ENCODE measurements at regions not wholly inside any gene's neighbourhood (a gene's known extent, or its start where the extent isn't known, plus 50 kb on each side); places are given as distances from the start of the nearest gene placed in this dataset.

DNA sequence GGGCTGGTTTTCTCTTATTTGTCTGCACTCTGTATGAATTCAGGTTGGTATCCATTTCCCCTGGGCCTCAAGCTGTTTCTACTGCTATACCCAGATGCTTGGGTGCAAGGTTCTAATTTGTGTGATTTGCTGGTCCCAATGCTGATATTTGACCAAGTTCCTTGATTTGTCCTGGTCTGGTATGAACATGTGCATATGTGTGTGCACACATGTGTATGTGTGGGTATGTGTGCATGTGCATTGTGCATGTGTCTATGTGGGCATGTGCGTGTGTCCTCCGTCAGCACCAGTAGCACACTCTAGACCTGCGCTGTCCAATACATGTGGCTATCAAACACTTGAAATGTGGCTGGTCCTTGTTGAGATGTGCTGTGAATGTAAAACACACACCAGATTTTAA lies 102.4 kb upstream of the TSPAN2 start:
- TF ChIP-seq, protein P1, sequence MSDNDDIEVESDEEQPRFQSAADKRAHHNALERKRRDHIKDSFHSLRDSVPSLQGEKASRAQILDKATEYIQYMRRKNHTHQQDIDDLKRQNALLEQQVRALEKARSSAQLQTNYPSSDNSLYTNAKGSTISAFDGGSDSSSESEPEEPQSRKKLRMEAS (IDR thresholded peaks at IDR 0.05), result no peak
- TF ChIP-seq EZH2 (IDR thresholded peaks at IDR 0.05; ENCODE audit: low read depth, low read length, severe bottlenecking) (no peak), KDM1A (IDR thresholded peaks at IDR 0.05; ENCODE audit: borderline replicate concordance, low read length) (no peak), BACH1 (IDR thresholded peaks at IDR 0.05; ENCODE audit: low read length) (no peak), MAFK (IDR thresholded peaks at IDR 0.05; ENCODE audit: low read depth, low read length) (no peak), TAF1 (IDR thresholded peaks at IDR 0.05; ENCODE audit: low read depth, low read length) (no peak), EP300 (IDR thresholded peaks at IDR 0.05; ENCODE audit: borderline replicate concordance in 1 of 2, low read depth in 2 of 2, low read length in 2 of 2) (no peak), NRF1 (IDR thresholded peaks at IDR 0.05; ENCODE audit: low read depth, low read length) (no peak), ZNF274 (IDR thresholded peaks at IDR 0.05; ENCODE audit: borderline replicate concordance, extremely low read depth, low read length) (no peak), TBP (IDR thresholded peaks at IDR 0.05; ENCODE audit: low read depth, low read length) (no peak), POLR2A (IDR thresholded peaks at IDR 0.05; ENCODE audit: control extremely low read depth in 1 of 2, low read depth in 2 of 2, low read length in 2 of 2) (no peak), POLR2AphosphoS5 (IDR thresholded peaks at IDR 0.05; ENCODE audit: low read depth, low read length) (no peak)
- TF ChIP-seq, protein P2, sequence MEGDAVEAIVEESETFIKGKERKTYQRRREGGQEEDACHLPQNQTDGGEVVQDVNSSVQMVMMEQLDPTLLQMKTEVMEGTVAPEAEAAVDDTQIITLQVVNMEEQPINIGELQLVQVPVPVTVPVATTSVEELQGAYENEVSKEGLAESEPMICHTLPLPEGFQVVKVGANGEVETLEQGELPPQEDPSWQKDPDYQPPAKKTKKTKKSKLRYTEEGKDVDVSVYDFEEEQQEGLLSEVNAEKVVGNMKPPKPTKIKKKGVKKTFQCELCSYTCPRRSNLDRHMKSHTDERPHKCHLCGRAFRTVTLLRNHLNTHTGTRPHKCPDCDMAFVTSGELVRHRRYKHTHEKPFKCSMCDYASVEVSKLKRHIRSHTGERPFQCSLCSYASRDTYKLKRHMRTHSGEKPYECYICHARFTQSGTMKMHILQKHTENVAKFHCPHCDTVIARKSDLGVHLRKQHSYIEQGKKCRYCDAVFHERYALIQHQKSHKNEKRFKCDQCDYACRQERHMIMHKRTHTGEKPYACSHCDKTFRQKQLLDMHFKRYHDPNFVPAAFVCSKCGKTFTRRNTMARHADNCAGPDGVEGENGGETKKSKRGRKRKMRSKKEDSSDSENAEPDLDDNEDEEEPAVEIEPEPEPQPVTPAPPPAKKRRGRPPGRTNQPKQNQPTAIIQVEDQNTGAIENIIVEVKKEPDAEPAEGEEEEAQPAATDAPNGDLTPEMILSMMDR (IDR thresholded peaks at IDR 0.05; ENCODE audit: control extremely low read depth in 1 of 3, insufficient read depth in 1 of 3, low read depth in 1 of 3, low read length in 3 of 3), result no peak

Data from H1 (cell line).